ENCODE measurements at regions not wholly inside any gene's neighbourhood (a gene's known extent, or its start where the extent isn't known, plus 50 kb on each side); places are given as distances from the start of the nearest gene placed in this dataset.

- no peak for TF ChIP-seq POLR2AphosphoS5 (IDR thresholded peaks at IDR 0.05)
- no peak for TF ChIP-seq POLR2A (IDR thresholded peaks at IDR 0.05)
Observed at GRCh38 chr2:15745350-15745749, 153.7 kb downstream of the DDX1 start.
